Smooth muscle cell (in vitro differentiated cells): ENCODE measurements at regions not wholly inside any gene's neighbourhood (a gene's known extent, or its start where the extent isn't known, plus 50 kb on each side); places are given as distances from the start of the nearest gene placed in this dataset.
A peak's percentile ranks its signal among the peaks of the same experiment; 100 is the strongest.

ENCODE experiments used
- DNase-seq: peaks from one replicate; lab custom pipeline; 2025; ENCODE audit not compliant: unreplicated experiment; lab: John Stamatoyannopoulos, UW
- H2AFZ ChIP-seq: fragments of 200-600 bp; sonication (generic); 2 replicates; pipeline ENCODE4 v1.6.0; 2016; ENCODE audit warnings: antibody characterized with exemption, low read depth, mild to moderate bottlenecking
- H3F3A ChIP-seq: fragments of 200-600 bp; sonication (generic); 2 replicates; pipeline ENCODE4 v1.6.0; 2017; ENCODE audit warnings: antibody characterized with exemption, low read depth
- H3K27ac ChIP-seq: fragments of 200-600 bp; sonication (generic); 2 replicates; pipeline ENCODE4 v1.5.1; 2016; ENCODE audit warnings: low read depth, mild to moderate bottlenecking
- H3K27me3 ChIP-seq: fragments of 200-600 bp; sonication (generic); 2 replicates; pipeline ENCODE4 v1.6.1; 2016; ENCODE audit warnings: low read depth, mild to moderate bottlenecking
- H3K36me3 ChIP-seq: fragments of 200-600 bp; sonication (generic); 2 replicates; pipeline ENCODE4 v1.5.1; 2016; ENCODE audit warnings: low read depth
- H3K4me1 ChIP-seq: fragments of 200-600 bp; sonication (generic); 2 replicates; pipeline ENCODE4 v1.5.1; 2016; ENCODE audit warnings: low read depth
- H3K4me2 ChIP-seq: fragments of 200-600 bp; sonication (generic); 2 replicates; pipeline ENCODE4 v1.6.0; 2016; ENCODE audit warnings: mild to moderate bottlenecking
- H3K4me3 ChIP-seq: fragments of 200-600 bp; sonication (generic); 2 replicates; pipeline ENCODE4 v1.5.1; 2016; ENCODE audit warnings: mild to moderate bottlenecking
- H3K79me2 ChIP-seq: fragments of 200-600 bp; sonication (generic); 2 replicates; pipeline ENCODE4 v1.6.0; 2016; ENCODE audit warnings: low read depth, mild to moderate bottlenecking
- H3K9ac ChIP-seq: fragments of 200-600 bp; sonication (generic); 2 replicates; pipeline ENCODE4 v1.6.0; 2016; ENCODE audit warnings: low read depth
- H3K9me3 ChIP-seq: fragments of 200-600 bp; sonication (generic); replicated peaks from 2 replicates; pipeline ENCODE4 v1.5.1; 2016; ENCODE audit warnings: low read depth
- H4K20me1 ChIP-seq: fragments of 200-600 bp; sonication (generic); 2 replicates; pipeline ENCODE4 v1.6.0; 2016; ENCODE audit warnings: low read depth
- WGBS: methylation state at CpG from one replicate; pipeline ENCODE4 v1.1.7; 2016; ENCODE audit warnings: low lambda C conversion rate; 5-methylcytosine and 5-hydroxymethylcytosine counted together
- TF ChIP-seq, protein P1 (sequence below): fragments of 200-600 bp; sonication (generic); IDR thresholded peaks from 2 replicates; pipeline ENCODE4 v1.5.1; 2017; ENCODE audit warnings: borderline replicate concordance, mild to moderate bottlenecking, antibody characterized with exemption; ENCODE audit not compliant: insufficient read depth, poor library complexity, severe bottlenecking

GRCh38 chr13:34422956-34423355 lies 519.1 kb upstream of the NBEA start:
- Histone ChIP-seq H3K4me2 (no peak overlapping the region), H3K27ac (no peak overlapping the region), H3F3A (no peaks in the 10 kb centered on the region), H3K79me2 (no peaks in the 10 kb centered on the region), H4K20me1 (no peaks in the 10 kb centered on the region), H3K9me3 (no peaks in the 10 kb centered on the region), H3K4me3 (no peak overlapping the region), H3K36me3 (no peaks in the 10 kb centered on the region), H3K9ac (no peak overlapping the region), H3K4me1 (no peaks in the 10 kb centered on the region), H3K27me3 (no peaks in the 10 kb centered on the region), H2AFZ (no peak overlapping the region)
- TF ChIP-seq, protein P1, sequence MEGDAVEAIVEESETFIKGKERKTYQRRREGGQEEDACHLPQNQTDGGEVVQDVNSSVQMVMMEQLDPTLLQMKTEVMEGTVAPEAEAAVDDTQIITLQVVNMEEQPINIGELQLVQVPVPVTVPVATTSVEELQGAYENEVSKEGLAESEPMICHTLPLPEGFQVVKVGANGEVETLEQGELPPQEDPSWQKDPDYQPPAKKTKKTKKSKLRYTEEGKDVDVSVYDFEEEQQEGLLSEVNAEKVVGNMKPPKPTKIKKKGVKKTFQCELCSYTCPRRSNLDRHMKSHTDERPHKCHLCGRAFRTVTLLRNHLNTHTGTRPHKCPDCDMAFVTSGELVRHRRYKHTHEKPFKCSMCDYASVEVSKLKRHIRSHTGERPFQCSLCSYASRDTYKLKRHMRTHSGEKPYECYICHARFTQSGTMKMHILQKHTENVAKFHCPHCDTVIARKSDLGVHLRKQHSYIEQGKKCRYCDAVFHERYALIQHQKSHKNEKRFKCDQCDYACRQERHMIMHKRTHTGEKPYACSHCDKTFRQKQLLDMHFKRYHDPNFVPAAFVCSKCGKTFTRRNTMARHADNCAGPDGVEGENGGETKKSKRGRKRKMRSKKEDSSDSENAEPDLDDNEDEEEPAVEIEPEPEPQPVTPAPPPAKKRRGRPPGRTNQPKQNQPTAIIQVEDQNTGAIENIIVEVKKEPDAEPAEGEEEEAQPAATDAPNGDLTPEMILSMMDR, result no peak
- no peak for DNase-seq
- 94% methylated on average over 6 of the region's 6 CpGs for WGBS

DNA sequence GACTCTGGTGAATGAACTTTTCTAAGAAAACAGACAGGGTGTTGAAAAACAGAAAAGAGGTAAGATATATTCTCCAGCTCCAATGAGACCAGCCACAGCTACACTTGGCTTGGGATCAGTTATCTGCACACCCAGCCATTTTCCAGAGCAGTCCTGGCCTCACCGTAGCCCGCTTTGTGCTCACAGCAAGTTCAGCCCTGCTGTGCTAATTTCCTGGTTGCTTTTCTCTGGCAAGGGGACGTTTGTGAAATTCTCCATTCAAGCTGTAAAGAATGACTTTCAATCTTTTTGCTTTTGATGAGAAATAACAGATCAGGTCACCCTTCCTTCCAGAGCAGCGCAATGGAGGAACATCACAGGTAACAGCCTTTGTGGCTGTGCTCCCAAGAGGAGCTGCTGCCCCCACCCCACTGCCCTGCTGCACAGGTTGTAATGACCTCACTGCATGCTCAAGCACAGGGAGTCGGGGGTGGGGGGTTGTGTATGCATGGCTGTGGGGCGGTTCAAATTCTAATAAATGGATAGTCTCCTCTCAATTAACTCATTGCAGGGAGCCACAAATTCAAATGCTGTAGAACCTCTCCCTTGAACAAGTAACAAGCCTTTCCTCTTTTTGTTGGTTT lies 516.6 kb upstream of the NBEA start:
- H3K4me1 ChIP-seq, result no peaks in the 10 kb centered on the region
- WGBS, result 85% methylated on average over 6 of the region's 6 CpGs
- H2AFZ ChIP-seq, result no peak overlapping the region
- H3K9ac ChIP-seq, result no peak overlapping the region
- H3K4me2 ChIP-seq, result no peak overlapping the region
- H3K27ac ChIP-seq, result no peak overlapping the region
- no peak overlapping the region for H3K4me3 ChIP-seq
- no peaks in the 10 kb centered on the region for H3K27me3 ChIP-seq
- TF ChIP-seq, protein P1, result no peak
- H3K36me3 ChIP-seq, result no peaks in the 10 kb centered on the region
- no peaks in the 10 kb centered on the region for H3F3A ChIP-seq
- no peaks in the 10 kb centered on the region for H4K20me1 ChIP-seq
- DNase-seq, result no peak
- no peaks in the 10 kb centered on the region for H3K79me2 ChIP-seq
- no peaks in the 10 kb centered on the region for H3K9me3 ChIP-seq

DNA sequence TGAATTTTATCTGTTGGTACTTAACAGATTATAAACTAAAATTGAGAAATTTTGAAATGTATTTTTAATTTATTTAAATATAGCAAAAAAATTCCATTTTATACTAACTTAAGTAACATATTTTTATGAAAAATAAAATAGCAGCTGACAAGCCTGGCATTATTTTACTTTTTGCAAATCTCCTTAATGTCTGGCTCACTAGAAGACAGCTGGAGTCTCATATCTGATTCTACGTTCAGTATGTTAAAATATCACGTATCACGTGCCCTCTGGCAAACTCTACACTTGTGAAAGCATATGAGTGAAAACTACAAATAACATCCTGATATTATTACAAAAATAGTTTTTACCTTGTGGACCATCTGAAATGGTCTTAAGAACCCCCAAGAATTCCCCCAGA lies 513.2 kb upstream of the NBEA start:
- Histone ChIP-seq H3K4me1 (peaks cover 5% of the 10 kb centered on the region), H3K4me3 (no peak overlapping the region), H3K4me2 (no peak overlapping the region), H3K27ac (no peak overlapping the region), H3F3A (no peaks in the 10 kb centered on the region), H4K20me1 (no peaks in the 10 kb centered on the region), H3K9me3 (no peaks in the 10 kb centered on the region), H3K79me2 (no peaks in the 10 kb centered on the region), H3K9ac (no peak overlapping the region), H3K27me3 (no peaks in the 10 kb centered on the region), H2AFZ (no peak overlapping the region), H3K36me3 (no peaks in the 10 kb centered on the region)
- TF ChIP-seq, protein P1, result no peak
- 95% methylated on average over 3 of the region's 3 CpGs for WGBS
- DNase-seq, result no peak

DNA sequence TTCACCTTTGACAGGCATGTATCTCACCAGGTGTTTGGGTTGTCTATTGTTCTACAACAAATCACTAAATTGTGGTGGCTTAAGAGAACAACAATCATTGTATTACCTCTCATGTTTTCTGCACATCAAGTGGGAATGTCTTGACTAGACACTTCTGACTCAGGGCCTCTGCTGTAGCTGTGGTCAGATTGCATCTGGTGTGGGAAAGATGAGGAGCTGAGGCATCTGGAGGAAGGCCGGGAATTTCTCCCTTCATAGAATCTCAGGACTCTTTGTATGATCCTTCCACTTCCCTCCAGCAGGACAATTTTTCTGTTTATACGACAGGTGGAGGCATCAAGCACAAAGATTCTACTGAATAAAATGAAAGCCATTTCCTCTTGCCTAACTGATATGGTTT lies 511.8 kb upstream of the NBEA start:
- DNase-seq, result no peak
- 54% methylated on average over 2 of the region's 2 CpGs for WGBS
- H3K4me2 ChIP-seq, result no peak overlapping the region
- no peak overlapping the region for H3K9ac ChIP-seq
- no peaks in the 10 kb centered on the region for H3K9me3 ChIP-seq
- TF ChIP-seq, protein P1, result no peak
- no peaks in the 10 kb centered on the region for H3K27me3 ChIP-seq
- no peaks in the 10 kb centered on the region for H4K20me1 ChIP-seq
- no peaks in the 10 kb centered on the region for H3K79me2 ChIP-seq
- peaks cover 5% of the 10 kb centered on the region for H3K4me1 ChIP-seq
- no peak overlapping the region for H2AFZ ChIP-seq
- H3K27ac ChIP-seq, result peak overlapping the region; percentile 73
- H3F3A ChIP-seq, result no peaks in the 10 kb centered on the region
- no peaks in the 10 kb centered on the region for H3K36me3 ChIP-seq
- H3K4me3 ChIP-seq, result no peak overlapping the region
